Nucleus accumbens (tissue), 56 donors: ENCODE measurements at regions not wholly inside any gene's neighbourhood (a gene's known extent, or its start where the extent isn't known, plus 50 kb on each side); places are given as distances from the start of the nearest gene placed in this dataset.

Source experiments
- DNase-seq, 56 donors: peaks; one replicate each; lab custom pipeline; 2025; lab: John Stamatoyannopoulos, UW

DNA sequence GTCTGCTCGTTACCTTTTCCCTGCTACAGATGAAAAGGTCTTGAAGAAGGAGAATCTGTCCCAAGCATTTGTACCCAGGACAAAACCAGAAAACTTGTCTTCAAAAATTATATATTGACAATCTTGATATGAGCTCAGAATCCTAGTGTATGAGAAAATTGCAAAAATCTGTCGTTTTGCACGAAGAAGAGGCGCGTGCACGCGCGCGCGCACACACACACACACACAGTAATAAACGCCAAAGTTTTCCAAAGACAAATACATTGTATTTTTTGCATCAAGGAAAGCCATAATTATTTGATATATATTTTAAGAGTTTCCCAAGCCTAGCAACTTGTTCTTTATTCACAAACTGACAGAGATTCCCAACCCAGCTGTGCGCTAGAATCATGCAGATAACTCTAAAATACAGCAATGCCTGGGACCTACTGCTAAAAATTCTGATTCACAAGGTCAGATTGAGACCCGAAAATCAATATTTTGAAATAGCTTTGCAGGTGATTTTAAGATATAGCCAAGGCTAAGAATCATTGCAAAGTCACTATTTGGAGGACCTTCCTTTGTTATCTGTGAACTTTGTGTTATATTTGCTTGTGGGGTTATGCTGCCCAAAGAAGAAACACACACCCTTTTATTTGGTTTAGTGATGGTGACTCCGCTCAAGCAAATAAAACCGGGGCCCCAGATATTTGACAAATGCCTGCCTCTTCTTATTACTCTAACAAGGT, 1287.7 kb upstream of the CDH6 start:
- DNase-seq = no peak

GRCh38 chr5:29902859-29903258, 1290.6 kb upstream of the CDH6 start:
- DNase-seq = no peak

GRCh38 chr5:29899583-29899982, 1293.9 kb upstream of the CDH6 start:
- no peak for DNase-seq

DNA sequence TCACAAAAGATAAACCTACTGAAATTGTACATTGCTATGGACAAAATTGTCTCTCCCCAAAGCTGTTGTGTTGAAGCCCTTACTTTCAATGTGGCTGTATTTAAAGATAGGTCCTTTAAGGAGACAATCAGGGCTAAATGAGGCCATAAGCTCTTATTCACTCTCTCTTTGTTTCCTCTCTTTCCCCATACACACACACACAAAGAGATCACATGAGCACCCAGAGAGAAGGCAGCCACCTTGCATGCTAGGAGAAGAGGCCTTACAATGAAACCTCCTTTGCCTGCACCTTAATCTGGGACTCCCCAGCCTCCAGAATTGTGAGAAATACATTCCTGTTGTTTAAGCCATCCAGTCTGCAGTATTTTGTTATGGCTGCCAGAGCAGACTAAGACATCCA, 1295.6 kb upstream of the CDH6 start:
- DNase-seq = no peak

- DNase-seq = no peak
These were observed 1296.8 kb upstream of the CDH6 start for GRCh38 chr5:29896646-29897045.

DNA sequence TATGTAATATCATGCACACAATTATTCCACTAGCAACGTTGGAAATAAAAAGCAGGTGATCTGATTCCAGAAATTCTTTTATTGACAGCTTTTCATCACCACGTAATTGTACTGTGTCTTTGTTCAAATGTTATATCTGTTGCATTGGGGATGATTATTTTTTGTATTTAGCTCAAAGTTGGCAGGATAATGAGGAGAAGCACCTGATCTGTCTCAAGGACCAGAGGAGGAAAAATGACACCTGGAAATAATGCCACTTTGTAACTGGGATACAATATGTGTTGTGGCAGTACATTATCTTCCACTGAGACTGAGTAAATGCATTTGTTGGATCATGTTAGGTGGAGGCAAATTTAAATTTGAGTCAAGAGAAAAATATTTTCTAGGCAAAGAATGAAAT, 1298.8 kb upstream of the CDH6 start:
- DNase-seq = no peak

DNA sequence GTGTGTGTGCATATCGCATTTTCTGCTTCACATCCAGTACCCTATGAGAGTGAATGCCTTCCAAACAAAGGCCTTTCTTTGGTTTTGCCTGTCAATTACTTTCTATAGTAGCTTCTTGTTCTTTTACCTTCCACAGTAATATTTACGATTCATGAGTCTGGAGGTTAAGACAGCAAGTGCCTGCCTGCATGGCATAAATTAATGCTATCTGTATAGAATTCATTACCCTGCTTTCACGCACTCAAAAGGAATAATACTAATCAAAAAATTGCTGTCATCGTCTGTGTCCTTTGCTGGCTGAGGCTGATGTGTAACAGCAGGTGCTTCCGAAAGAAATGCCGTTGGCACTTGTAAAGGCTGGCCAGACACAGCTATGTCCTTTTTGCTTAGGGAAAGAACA, 1304.4 kb upstream of the CDH6 start:
- DNase-seq = no peak

DNA sequence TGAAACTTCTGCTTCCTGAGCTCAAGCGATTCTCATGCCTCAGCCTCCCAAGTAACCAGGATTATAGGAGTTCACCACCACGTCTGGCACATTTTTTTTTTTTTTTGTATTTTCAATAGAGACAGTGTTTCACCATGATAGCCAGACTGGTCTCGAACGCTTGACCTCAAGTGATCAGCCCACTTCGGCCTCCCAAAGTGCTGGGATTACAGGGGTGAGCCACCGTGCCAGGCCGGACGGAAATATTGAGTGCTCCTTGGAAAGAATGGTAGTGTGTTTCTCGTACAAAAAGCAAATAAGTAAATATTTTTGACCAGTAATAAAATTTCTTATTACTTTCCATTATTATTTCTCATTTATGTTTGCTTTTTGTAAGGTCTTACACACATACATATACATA, 1307.9 kb upstream of the CDH6 start:
- no peak for DNase-seq

- DNase-seq = no peak
These were observed 1311.5 kb upstream of the CDH6 start for GRCh38 chr5:29882036-29882435.

GRCh38 chr5:29879401-29879800, 1314.1 kb upstream of the CDH6 start:
- no peak for DNase-seq

DNA sequence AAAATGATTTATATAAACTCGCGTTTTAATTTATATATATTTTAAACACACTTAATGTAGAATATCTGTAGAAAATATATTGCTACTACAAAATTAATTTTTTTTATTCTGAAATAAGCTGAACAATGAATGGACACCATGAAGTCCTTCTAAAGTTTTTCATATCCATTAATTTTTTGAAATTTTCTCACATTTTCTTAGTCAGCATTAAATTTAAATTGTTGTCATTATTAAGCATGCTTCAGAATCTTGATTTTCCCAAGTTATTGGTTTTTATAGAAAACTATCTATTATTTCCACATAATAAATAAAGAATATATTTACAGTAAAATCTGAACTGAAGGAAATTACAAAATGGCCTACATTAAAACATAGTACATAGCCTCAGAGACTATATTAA, 1314.9 kb upstream of the CDH6 start:
- no peak for DNase-seq

DNA sequence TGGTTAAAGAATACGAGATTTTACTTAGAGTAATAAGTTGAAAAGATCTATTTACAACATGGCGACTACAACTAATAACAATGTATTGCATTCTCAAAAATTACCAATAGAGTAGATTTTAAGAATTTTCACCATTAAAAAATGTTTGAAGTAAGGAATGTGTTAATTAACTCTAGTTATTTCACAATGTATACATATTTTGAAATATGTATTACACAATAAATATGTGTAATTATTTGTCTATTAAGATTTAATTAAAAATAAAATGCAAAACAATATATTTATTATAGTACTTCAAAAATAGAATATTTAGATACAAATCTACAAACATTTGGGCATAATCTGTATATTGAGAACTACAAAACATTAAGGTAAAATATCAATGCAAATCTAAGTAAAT, 1326.3 kb upstream of the CDH6 start:
- no peak for DNase-seq

GRCh38 chr5:29853711-29854220, 1339.7 kb upstream of the CDH6 start:
- DNase-seq = no peak

- DNase-seq = no peak
These were observed 1341.2 kb upstream of the CDH6 start for GRCh38 chr5:29852329-29852728.

- no peak for DNase-seq
These were observed 1348.3 kb upstream of the CDH6 start for GRCh38 chr5:29845206-29845605.

GRCh38 chr5:29833394-29833793, 1360.1 kb upstream of the CDH6 start:
- DNase-seq = no peak

DNA sequence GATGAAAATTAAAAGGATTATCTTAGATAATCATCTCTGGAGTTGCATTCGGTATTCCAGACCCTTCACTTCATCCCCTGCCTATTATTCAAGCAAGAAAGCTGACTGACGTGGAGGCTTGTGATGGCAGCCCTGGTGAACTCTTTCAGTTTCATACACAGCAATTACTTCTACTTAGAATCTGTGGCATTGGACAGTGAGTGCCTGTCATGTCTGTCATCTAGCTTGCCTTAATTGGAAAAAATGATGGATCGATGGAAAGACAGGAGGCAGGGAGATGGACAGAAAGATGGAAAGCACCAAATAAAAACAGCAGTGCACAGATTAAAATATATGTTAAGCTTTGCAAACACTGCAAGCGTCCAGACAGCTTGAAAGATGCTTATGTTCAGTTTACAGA, 1371.0 kb upstream of the CDH6 start:
- no peak for DNase-seq

- no peak for DNase-seq
These were observed 1381.4 kb upstream of the CDH6 start for GRCh38 chr5:29811914-29812679.

DNA sequence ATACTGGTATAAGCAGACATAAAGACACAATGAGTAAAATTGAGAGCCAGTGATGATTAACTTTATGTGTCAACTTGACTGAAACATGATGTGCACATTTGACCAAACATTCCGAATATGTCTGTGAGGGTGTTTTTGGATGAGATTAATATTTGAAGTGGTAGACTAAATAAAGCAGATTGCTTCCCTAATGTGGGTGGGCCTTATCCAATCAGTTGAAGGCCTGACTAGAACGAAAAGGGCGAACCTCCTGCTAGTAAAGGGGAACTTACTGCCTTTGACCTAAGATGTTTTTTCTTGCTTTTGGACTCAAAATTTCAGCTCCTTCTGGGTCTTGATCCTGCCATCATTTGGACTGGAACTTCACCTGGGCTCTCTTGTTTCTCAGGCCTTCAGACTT, 1387.7 kb upstream of the CDH6 start:
- no peak for DNase-seq

DNA sequence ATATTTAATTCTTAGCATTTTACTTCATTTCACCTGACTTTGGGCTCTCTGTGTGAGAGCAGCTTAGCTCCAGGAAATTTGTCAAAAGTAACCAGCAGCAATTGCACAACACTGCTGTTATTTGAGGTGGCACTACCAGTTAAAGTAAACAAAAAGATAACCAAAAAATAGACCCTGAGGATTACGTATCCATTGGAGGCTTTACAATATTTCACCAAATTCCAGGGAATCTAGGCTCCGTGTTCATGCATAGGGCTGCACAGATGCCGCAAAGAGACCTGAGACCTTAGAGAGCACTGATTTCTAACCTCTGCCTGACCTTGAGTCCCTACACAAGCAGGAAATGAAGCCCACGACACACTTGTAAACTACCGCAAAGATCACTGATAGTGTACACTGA, 1392.7 kb upstream of the CDH6 start:
- no peak for DNase-seq

GRCh38 chr5:29796013-29796412, 1397.5 kb upstream of the CDH6 start:
- DNase-seq = no peak

DNA sequence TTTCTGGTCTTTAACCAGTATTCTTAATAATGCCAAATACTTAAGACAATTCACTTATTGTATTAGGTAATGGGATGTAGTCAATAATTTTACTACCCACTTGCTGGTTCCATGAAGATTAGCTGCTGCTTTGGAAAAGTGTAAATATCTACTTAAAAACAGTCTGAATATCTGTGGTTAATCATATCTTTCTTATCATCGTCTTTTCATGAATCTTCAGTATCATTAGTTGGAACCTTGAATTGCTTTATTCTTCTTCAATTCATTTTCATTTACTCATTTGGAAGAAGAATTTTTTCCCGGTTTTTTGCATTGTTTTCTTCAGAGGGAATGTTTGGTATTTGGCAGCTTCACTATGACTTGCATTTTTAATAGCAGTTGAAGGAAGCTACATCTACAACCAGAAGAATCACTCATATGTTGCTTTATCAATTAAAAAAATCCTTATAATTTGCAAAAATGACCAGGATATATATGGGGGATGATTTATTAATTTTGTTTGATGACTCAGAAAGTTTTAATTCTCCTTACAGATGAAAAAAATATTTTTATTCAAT, 1398.3 kb upstream of the CDH6 start:
- no peak for DNase-seq
